B cell (primary cell): ENCODE measurements at regions not wholly inside any gene's neighbourhood (a gene's known extent, or its start where the extent isn't known, plus 50 kb on each side); places are given as distances from the start of the nearest gene placed in this dataset.
"Not testable (repeated sequence)": the region's sequence is repeated elsewhere in the genome, so short reads cannot be mapped to it uniquely, and the experiment has no call there.

Experiments used
- ATAC-seq: fragments of 200-7000 bp; cut with Tn5 transposase; one replicate; pipeline ENCODE4 v1.10.0; 2021; ENCODE audit warnings: low read depth, mild to moderate bottlenecking, moderate number of reproducible peaks, moderate library complexity
- CTCF ChIA-PET: fragments of 350-600 bp; sonication (Branson Sonifier 250); formaldehyde crosslinking; loops from one replicate; lab custom pipeline; 2021; ENCODE audit warnings: antibody characterized with exemption, inconsistent platforms; lab: Charles Lee
- POLR2A ChIA-PET: fragments of 350-600 bp; sonication (Branson Sonifier 250); formaldehyde crosslinking; loops from one replicate; lab custom pipeline; 2021; ENCODE audit warnings: antibody characterized with exemption; lab: Charles Lee
- DNase-seq: peaks from one replicate; pipeline ENCODE4 v3.0.0; 2013
- H2AFZ ChIP-seq: 2 replicates; pipeline ENCODE4 v1.6.1; 2012; ENCODE audit warnings: mild to moderate bottlenecking, low read depth, low read length; ENCODE audit not compliant: insufficient read depth, poor library complexity, severe bottlenecking
- H3K27ac ChIP-seq, 2 donors: 1 replicate in 1 of 2; 2 replicates in 1 of 2; pipeline ENCODE4 v1.5.1; 2012 to 2013; ENCODE audit warnings: low read length in 2 of 2, mild to moderate bottlenecking in 2 of 2, moderate library complexity in 1 of 2
- H3K27me3 ChIP-seq, 4 experiments: fragments of 200-600 bp in 1 of 4; sonication (generic) in 1 of 4; replicated peaks in 1 of 4; 1 replicate in 2 of 4; 2 replicates in 2 of 4; pipeline versions ENCODE4 v1.6.1 to v1.7.0; 2013 to 2016; ENCODE audit warnings: low read length in 3 of 4, mild to moderate bottlenecking in 2 of 4, mixed read lengths in 1 of 4, moderate library complexity in 1 of 4; ENCODE audit not compliant: insufficient read depth in 4 of 4, control insufficient read depth in 3 of 4; ENCODE audit errors: control extremely low read depth in 1 of 4
- H3K36me3 ChIP-seq, 2 experiments: replicated peaks in 1 of 2; 1 replicate in 1 of 2; 2 replicates in 1 of 2; pipeline versions ENCODE4 v1.6.1 to v1.7.1; 2013; ENCODE audit warnings: low read length in 1 of 2; ENCODE audit not compliant: insufficient read depth in 2 of 2, control insufficient read depth in 1 of 2; ENCODE audit errors: control extremely low read depth in 1 of 2, extremely low read depth in 1 of 2
- H3K4me1 ChIP-seq, 2 donors: fragments of 200-600 bp in 1 of 2; sonication (generic) in 1 of 2; 1 replicate in 1 of 2; 2 replicates in 1 of 2; pipeline versions ENCODE4 v1.5.1 to v1.6.1; 2013 to 2017; ENCODE audit warnings: low read length in 2 of 2; ENCODE audit not compliant: control insufficient read depth in 2 of 2, insufficient read depth in 2 of 2
- H3K4me2 ChIP-seq: replicated peaks from 2 replicates; pipeline ENCODE3; 2012; ENCODE audit warnings: mild to moderate bottlenecking, low read depth, low read length; ENCODE audit not compliant: poor library complexity, severe bottlenecking
- H3K4me3 ChIP-seq, 5 experiments: fragments of 200-600 bp in 1 of 5; sonication (generic) in 1 of 5; 1 replicate in 3 of 5; 2 replicates in 2 of 5; pipeline versions ENCODE4 v1.5.1 to v1.7.0; 2011 to 2016; ENCODE audit warnings: low read length in 4 of 5, mild to moderate bottlenecking in 4 of 5, low read depth in 2 of 5, control low read depth in 1 of 5, moderate library complexity in 1 of 5; ENCODE audit not compliant: insufficient read depth in 1 of 5; ENCODE audit errors: control extremely low read depth in 1 of 5, extremely low read depth in 1 of 5
- H3K79me2 ChIP-seq: fragments of 200-600 bp; sonication (generic); one replicate; pipeline ENCODE4 v1.6.0; 2016; ENCODE audit warnings: low read length; ENCODE audit not compliant: control insufficient read depth, insufficient read depth
- H3K9ac ChIP-seq: fragments of 200-600 bp; sonication (generic); 2 replicates; pipeline ENCODE4 v1.6.1; 2017; ENCODE audit warnings: mild to moderate bottlenecking, low read length, moderate library complexity
- H3K9me3 ChIP-seq, 3 donors: one replicate each; pipeline versions ENCODE4 v1.6.1 to v1.7.1; 2013; ENCODE audit warnings: low read length in 2 of 3; ENCODE audit not compliant: control insufficient read depth in 2 of 3, insufficient read depth in 1 of 3; ENCODE audit errors: control extremely low read depth in 1 of 3
- H4K20me1 ChIP-seq: 2 replicates; pipeline ENCODE4 v1.6.0; 2012; ENCODE audit warnings: mild to moderate bottlenecking, low read length; ENCODE audit not compliant: insufficient read depth, control insufficient read depth, poor library complexity, severe bottlenecking
- H3K27ac Mint-ChIP-seq: one replicate; pipeline ENCODE4 v1.8.0; 2021; ENCODE audit warnings: mixed read lengths
- H3K27me3 Mint-ChIP-seq: one replicate; pipeline ENCODE4 v1.8.0; 2021; ENCODE audit warnings: mixed read lengths
- H3K4me1 Mint-ChIP-seq: one replicate; pipeline ENCODE4 v1.8.0; 2021; ENCODE audit warnings: mixed read lengths
- H3K4me3 Mint-ChIP-seq: one replicate; pipeline ENCODE4 v1.8.0; 2021; ENCODE audit warnings: mixed read lengths
- H3K9me3 Mint-ChIP-seq: one replicate; pipeline ENCODE4 v1.8.0; 2022; ENCODE audit warnings: mixed read lengths; ENCODE audit not compliant: insufficient read depth
- CTCF ChIP-seq: fragments of 200-600 bp; IDR thresholded peaks from one replicate; pipeline ENCODE4 v1.8.0; 2022; ENCODE audit warnings: antibody characterized with exemption, mild to moderate bottlenecking
- EZH2 ChIP-seq: IDR thresholded peaks from 2 replicates; pipeline ENCODE4 v1.6.1; 2012; ENCODE audit warnings: borderline replicate concordance, low read depth, mild to moderate bottlenecking, moderate library complexity, low read length; ENCODE audit not compliant: insufficient read depth, poor library complexity, severe bottlenecking
- whole genome bisulfite sequencing: methylation state at CpG from one replicate; pipeline ENCODE4 v1.1.5; 2013; ENCODE audit warnings: missing lambda C conversion rate; ENCODE audit not compliant: insufficient coverage; 5-methylcytosine and 5-hydroxymethylcytosine counted together
- intact Hi-C: fragments of 100-400 bp; cut with micrococcal nuclease; formaldehyde crosslinking; loops from one replicate; pipeline ENCODE4 v1.10.0; 2022

GRCh38 chr16:82271636-82272035, 101.6 kb upstream of the MPHOSPH6 start:
- H3K4me1 Mint-ChIP-seq, result no peaks in the 10 kb centered on the region
- H3K4me2 ChIP-seq, result no peak overlapping the region
- no peak for ATAC-seq
- DNase-seq, result no peak
- peaks cover 0 to 6% (median 0%) of the 10 kb centered on the region in 3 donors for H3K9me3 ChIP-seq
- no peak overlapping the region for H3K9ac ChIP-seq
- peaks cover 20% of the 10 kb centered on the region for H3K27me3 Mint-ChIP-seq
- POLR2A ChIA-PET, result no interaction called here
- TF ChIP-seq CTCF, result no peak
- TF ChIP-seq EZH2, result no peak
- H3K27me3 ChIP-seq, result peaks cover 0 to 7% (median 2%) of the 10 kb centered on the region in 4 experiments
- no peak overlapping the region for H3K27ac Mint-ChIP-seq
- H2AFZ ChIP-seq, result no peak overlapping the region
- H4K20me1 ChIP-seq, result no peaks in the 10 kb centered on the region
- no CpG with 5 or more reads among the region's 1 CpG for WGBS
- CTCF ChIA-PET, result interaction anchor here (0.7 to 4.0 kb wide), 2 partner anchors 9 to 40 kb away, joined by 4 to 28 read pairs; no protein-coding TSS in a partner anchor
- intact Hi-C loops, result no loop called here
- no peaks in the 10 kb centered on the region for H3K4me1 ChIP-seq
- H3K4me3 ChIP-seq, result no peak overlapping the region
- no peaks in the 10 kb centered on the region for H3K9me3 Mint-ChIP-seq
- no peak overlapping the region for H3K27ac ChIP-seq
- no peaks in the 10 kb centered on the region for H3K79me2 ChIP-seq
- no peak overlapping the region for H3K4me3 Mint-ChIP-seq
- H3K36me3 ChIP-seq, result no peaks in the 10 kb centered on the region

GRCh38 chr16:82267675-82268074, 97.7 kb upstream of the MPHOSPH6 start:
- H3K4me3 Mint-ChIP-seq, H3K9me3 ChIP-seq, H3K4me1 Mint-ChIP-seq, H3K27me3 ChIP-seq, H2AFZ ChIP-seq, DNase-seq, H3K27ac Mint-ChIP-seq, intact Hi-C loops, H3K4me3 ChIP-seq, H3K79me2 ChIP-seq, H3K9me3 Mint-ChIP-seq, ATAC-seq, H3K36me3 ChIP-seq, H3K27ac ChIP-seq, CTCF ChIA-PET, H4K20me1 ChIP-seq, H3K4me2 ChIP-seq, H3K4me1 ChIP-seq, POLR2A ChIA-PET, H3K9ac ChIP-seq: not testable (repeated sequence)
- WGBS, result 42% methylated on average over 1 of the region's 1 CpG
- peaks cover 30% of the 10 kb centered on the region for H3K27me3 Mint-ChIP-seq
